HCT116 (cell line): ENCODE measurements at regions not wholly inside any gene's neighbourhood (a gene's known extent, or its start where the extent isn't known, plus 50 kb on each side); places are given as distances from the start of the nearest gene placed in this dataset.

Experiments used
- ATF3 ChIP-seq: IDR thresholded peaks from 2 replicates; pipeline ENCODE4 v1.6.1; 2012
- CTCF ChIP-seq, 3 experiments: fragments of 200-600 bp in 1 of 3; sonication (generic) in 1 of 3; IDR thresholded peaks in 2 of 3; conservative IDR thresholded peaks in 1 of 3; 2 replicates each; pipeline ENCODE4 v1.5.1; 2012 to 2017; ENCODE audit warnings: low read depth in 2 of 3, low read length in 2 of 3, antibody characterized with exemption in 1 of 3, borderline replicate concordance in 1 of 3, control low read depth in 1 of 3, mild to moderate bottlenecking in 1 of 3, mixed read lengths in 1 of 3, mixed run types in 1 of 3, moderate library complexity in 1 of 3; ENCODE audit not compliant: insufficient read depth in 1 of 3
- EGR1 ChIP-seq: IDR thresholded peaks from 2 replicates; pipeline ENCODE4 v1.6.1; 2012; ENCODE audit warnings: low read depth
- ELF1 ChIP-seq: IDR thresholded peaks from 2 replicates; pipeline ENCODE4 v1.6.1; 2012; ENCODE audit warnings: low read depth, borderline replicate concordance
- MAX ChIP-seq: IDR thresholded peaks from 2 replicates; pipeline ENCODE4 v1.6.1; 2012
- POLR2A ChIP-seq: IDR thresholded peaks from 2 replicates; pipeline ENCODE4 v1.7.0; 2011; ENCODE audit warnings: borderline replicate concordance; ENCODE audit not compliant: insufficient read depth, insufficient read length; ENCODE audit errors: extremely low read depth
- POLR2AphosphoS5 ChIP-seq: IDR thresholded peaks from 2 replicates; pipeline ENCODE4 v1.6.1; 2011; ENCODE audit warnings: mild to moderate bottlenecking, low read depth, low read length, moderate library complexity
- RAD21 ChIP-seq: IDR thresholded peaks from 2 replicates; pipeline ENCODE4 v1.6.1; 2012; ENCODE audit warnings: low read depth, mild to moderate bottlenecking
- REST ChIP-seq: IDR thresholded peaks from 2 replicates; pipeline ENCODE4 v1.6.1; 2012; ENCODE audit warnings: low read depth
- SP1 ChIP-seq: IDR thresholded peaks from 2 replicates; pipeline ENCODE4 v1.6.1; 2012; ENCODE audit warnings: low read depth
- YY1 ChIP-seq: IDR thresholded peaks from 2 replicates; pipeline ENCODE4 v1.6.1; 2011; ENCODE audit warnings: low read length, low read depth, moderate library complexity, mild to moderate bottlenecking; ENCODE audit not compliant: insufficient replicate concordance; ENCODE audit errors: extremely low read depth
- ZNF274 ChIP-seq: fragments of 200-500 bp; sonication (Bioruptor generic); IDR thresholded peaks from 2 replicates; pipeline ENCODE4 v1.6.1; 2014; ENCODE audit warnings: mild to moderate bottlenecking, low read depth, low read length, inconsistent platforms

GRCh38 chr4:128373628-128374027 lies 86.0 kb upstream of the PGRMC2 start:
- no peak for TF ChIP-seq POLR2AphosphoS5
- no peak for TF ChIP-seq REST
- TF ChIP-seq POLR2A: no peak
- TF ChIP-seq CTCF (IDR thresholded peaks at IDR 0.05 in 2 of 3, conservative IDR thresholded peaks at IDR 0.05 in 1 of 3; ENCODE audit: borderline replicate concordance in 1 of 3, insufficient read depth in 1 of 3, low read depth in 2 of 3, low read length in 2 of 3): no peak
- no peak for TF ChIP-seq YY1
- TF ChIP-seq ZNF274: no peak
- no peak for TF ChIP-seq RAD21
- no peak for TF ChIP-seq MAX
- TF ChIP-seq ELF1: no peak
- TF ChIP-seq ATF3: no peak
- no peak for TF ChIP-seq EGR1
- TF ChIP-seq SP1: no peak
